ENCODE measurements at regions not wholly inside any gene's neighbourhood (a gene's known extent, or its start where the extent isn't known, plus 50 kb on each side); places are given as distances from the start of the nearest gene placed in this dataset.
"Not testable (repeated sequence)": the region's sequence is repeated elsewhere in the genome, so short reads cannot be mapped to it uniquely, and the experiment has no call there.

GRCh38 chr5:114952876-114953275 lies 216.8 kb downstream of the TRIM36 start:
- no peak for DNase-seq (ENCODE audit: low spot score)

DNA sequence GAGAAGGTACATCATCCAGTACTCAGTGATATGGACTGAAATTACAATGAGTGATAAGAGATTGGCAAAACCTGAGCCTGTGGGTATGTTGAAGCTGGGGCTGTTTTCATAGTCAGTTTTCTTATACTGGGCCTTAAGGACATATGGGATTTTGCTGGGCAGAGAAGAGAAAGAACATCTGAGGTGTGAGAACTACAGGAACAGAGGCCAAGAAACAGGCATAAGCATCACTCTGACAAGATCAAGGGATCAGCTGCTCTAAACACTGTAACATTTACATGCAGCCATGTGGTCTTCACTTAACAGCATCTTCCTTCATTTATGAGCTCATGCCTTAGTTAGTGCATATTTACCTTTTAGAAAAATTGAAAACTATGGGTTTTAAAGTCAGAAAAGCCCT lies 220.0 kb downstream of the TRIM36 start:
- DNase-seq (ENCODE audit: low spot score), result no peak

- DNase-seq (ENCODE audit: low spot score), result no peak
Measured at GRCh38 chr5:114948986-114949621, 220.6 kb downstream of the TRIM36 start.

DNA sequence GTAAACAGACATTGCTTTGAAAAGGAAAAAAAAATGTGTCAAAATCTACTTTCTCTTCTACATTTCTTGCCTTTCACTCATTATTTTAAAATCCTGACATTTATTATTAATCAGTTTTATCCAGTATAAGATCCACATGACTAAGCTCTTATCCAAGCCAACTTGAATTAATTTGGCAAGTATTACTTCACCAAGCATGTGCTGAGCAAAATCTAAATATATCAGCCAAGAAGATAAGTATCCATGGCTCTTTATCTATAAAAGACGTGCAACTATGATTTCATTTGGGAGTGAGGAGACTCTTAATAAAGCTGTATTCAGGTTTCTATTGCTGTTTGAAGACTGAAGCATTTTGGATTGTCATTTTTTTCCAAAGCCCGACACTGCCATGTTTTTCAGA lies 221.3 kb downstream of the TRIM36 start:
- no peak for DNase-seq (ENCODE audit: low spot score)

GRCh38 chr5:114940709-114941108 lies 229.0 kb downstream of the TRIM36 start:
- no peak for DNase-seq (ENCODE audit: low spot score)

DNA sequence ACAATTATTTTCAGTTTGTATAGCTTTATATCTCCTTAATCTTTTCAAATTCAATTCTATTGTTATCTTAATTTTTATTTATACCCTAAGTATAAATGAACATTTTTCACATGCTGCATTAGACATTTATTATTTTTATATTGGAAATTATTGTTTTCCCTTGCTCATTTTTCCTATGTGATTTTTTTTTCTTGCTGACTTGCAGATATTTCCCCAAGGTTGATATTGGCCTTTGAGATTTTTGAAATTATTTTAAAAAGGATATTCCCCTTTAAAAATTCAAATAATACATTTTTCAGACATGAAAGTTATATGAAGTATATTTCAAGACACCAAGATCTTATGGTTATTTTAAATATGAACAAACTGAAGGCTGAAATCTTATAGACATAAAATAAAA lies 234.2 kb downstream of the TRIM36 start:
- no peak for DNase-seq (ENCODE audit: low spot score)

DNA sequence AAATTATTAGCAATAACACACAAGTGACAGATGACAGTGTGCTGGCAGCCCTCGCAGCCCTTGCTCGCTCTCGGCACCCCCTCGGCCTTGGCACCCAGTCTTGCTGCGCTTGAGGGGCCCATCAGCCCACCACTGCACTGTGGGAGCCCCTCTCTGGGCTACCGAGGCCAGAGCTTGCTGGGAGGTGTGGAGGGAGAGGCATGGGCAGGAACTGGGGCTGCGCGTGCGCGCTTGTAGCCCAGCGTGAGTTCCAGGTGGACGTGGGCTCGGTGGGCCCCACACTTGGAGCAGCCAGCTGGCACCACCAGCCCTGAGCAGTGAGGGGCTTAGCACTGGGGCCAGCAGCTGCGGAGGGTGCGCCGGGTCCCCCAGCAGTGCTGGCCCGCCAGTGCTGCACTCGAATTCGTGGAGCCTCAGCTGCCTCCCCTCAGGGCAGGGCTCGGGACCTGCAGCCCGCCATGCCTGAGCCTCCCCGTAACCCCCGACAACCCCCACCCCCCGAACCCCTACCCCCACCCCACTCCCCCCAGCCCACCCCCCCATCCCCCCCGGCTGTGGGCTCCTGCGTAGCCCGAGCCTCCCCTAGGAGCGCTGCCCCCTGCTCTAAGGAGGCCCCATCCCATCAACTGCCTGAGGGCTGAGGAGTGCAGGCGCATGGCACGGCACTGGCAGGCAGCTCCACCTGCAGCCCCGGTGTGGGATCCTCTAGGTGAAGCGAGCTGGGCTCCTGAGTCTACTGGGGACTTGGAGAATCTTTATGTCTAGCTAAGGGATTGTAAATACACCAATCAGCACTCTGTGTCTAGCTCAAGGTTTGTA lies 240.9 kb downstream of the TRIM36 start:
- no peak for DNase-seq (ENCODE audit: low spot score)

GRCh38 chr5:114924769-114925168 lies 244.9 kb downstream of the TRIM36 start:
- DNase-seq (ENCODE audit: low spot score), result no peak

DNA sequence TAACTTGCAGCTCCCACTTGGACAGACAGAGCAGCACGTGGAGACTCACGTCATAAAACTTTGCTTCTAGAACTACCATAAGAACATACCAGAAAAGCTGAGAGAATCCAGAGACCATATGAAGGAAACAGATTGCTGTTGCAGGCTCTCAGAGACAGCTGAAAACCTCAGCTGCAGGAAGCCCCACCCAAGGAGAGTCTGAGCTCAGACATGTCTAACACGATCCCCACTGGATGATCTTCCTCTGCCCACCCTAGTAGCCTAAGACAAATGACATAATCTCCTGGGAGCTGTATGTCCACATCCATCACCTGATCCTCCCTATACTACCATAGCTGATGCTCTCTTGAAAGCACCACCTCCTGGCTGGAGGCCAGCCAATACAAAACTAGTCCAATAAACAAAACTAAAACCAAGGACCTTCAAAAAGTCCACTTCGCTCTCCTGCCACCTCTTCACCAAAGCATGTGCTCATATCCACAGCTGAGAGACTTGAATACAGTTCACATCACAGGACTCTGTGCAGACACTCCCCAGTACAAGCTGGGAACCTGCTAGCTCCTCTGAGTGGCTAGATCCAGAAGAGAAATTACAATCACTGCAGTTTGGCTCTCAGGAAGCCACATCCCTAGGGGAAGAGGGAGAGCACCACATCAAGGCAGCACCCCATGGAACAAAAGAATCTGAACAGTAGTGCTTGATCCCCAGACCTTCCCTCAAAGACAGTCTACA lies 257.4 kb downstream of the TRIM36 start:
- DNase-seq (ENCODE audit: low spot score), result no peak

DNA sequence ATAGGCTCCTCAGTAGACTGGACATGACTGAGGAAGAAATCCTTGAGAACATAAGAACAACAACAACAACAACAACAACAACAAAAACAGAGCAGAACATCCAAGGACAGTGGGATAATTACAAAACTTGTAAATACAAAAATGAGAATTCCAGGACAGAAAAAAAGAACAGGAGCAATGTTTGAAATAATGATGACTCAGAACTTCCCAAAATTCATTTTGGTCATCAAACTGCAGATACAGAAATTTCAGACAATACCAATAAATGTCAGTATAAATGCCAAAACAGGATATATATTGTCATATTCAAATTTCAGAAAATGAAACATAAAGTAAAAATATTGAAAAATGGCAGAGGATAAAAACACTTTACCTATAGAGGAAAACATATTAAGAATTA lies 259.0 kb downstream of the TRIM36 start:
- no peak for DNase-seq (ENCODE audit: low spot score)

- DNase-seq (ENCODE audit: low spot score), result no peak
Measured at GRCh38 chr5:114909424-114909823, 260.3 kb downstream of the TRIM36 start.

DNA sequence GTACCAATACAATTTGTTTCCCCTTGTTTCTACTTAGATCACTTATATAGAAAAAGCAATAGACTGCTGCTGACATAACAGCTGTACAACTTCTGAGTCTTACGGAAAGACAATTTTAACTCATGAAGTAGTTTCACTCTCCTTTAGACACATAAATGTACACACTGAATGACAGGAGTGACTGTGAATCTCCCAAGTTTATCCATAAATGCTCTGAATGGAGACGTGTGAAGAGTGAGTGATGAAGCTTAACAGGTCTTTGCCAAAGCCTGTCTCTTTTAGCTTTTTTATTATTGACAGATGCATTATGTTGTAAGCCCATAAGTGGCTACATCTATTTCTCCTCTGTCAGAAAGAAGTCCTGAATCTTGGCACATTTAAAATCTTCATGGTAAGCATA lies 265.9 kb downstream of the TRIM36 start:
- no peak for DNase-seq (ENCODE audit: low spot score)

DNA sequence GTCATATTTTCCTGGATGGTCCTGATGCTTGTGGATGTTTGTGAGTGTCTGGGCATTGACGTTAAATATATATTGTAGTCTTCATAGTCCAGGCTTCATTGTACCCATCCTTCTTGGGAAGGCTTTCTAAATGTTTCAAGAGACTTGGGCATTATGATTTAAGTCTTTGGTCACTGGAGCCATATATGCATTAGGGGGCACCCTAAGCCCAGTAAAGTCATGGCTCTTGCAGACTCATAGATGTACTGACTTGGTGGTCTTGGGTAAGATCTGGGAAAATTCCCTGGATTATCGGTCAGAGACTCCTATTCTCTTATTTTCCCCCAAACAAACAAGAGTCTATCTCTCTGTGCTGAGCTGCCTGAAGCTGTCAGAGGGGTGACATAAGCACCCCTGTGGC lies 271.1 kb downstream of the TRIM36 start:
- DNase-seq (ENCODE audit: low spot score), result no peak

DNA sequence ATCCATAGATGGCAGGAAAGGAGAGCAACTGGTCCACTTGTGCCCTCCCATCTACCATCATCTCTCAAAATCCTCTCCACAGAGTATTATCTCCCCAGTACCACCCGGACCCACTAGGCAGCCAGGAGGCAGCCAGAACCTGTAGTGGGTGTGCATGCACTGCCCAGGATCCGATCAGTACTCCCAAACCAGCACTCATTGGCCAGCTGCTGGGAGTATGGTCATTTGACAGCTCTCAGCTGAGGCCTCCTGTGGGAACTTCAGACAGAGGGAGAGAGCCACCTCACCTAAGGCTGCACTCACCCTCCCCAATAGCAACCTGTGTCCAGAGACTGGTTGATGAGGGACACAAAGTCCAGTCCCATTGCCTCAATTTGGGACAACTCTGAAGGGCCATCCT lies 286.0 kb downstream of the TRIM36 start:
- DNase-seq (ENCODE audit: low spot score), result no peak

GRCh38 chr5:114859438-114859735 lies 310.3 kb downstream of the TRIM36 start:
- DNase-seq (ENCODE audit: low spot score), result no peak

DNA sequence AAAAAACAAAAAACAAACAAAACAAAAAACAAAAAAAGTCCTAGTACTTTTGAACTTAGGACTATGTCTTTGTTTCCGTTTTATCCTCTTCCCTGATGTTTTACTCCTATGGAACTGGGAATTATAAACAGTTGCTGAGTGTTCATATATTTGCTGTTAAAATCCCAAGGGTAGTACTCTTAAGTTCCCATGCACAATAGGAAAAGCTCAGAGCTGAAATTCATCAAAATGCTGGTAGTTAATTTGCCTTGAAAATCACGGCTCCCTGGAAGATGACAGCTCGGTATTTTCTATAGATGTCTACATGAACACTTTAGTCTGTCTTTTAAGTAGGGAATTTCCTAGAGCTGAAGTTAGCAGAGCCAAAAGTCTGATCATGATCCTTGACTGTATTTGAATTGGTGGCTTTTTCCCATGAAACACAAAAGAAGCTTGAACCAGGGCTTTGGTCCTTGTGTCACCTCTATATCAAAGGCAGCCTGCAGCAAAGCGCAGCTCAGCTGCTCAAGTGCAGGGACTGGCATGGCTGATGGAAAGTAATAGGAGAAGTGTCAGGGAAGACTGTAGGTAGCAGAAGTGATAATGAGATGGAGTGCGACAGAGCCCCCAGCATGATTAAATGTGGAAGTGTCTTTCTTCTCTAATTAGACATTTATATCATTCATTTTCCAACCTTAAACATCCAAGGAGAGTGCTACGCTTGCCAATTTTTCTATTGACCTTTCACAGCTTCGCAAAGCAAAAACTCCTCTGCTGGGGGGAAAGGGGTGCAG lies 310.9 kb downstream of the TRIM36 start:
- no peak for DNase-seq (ENCODE audit: low spot score)

DNA sequence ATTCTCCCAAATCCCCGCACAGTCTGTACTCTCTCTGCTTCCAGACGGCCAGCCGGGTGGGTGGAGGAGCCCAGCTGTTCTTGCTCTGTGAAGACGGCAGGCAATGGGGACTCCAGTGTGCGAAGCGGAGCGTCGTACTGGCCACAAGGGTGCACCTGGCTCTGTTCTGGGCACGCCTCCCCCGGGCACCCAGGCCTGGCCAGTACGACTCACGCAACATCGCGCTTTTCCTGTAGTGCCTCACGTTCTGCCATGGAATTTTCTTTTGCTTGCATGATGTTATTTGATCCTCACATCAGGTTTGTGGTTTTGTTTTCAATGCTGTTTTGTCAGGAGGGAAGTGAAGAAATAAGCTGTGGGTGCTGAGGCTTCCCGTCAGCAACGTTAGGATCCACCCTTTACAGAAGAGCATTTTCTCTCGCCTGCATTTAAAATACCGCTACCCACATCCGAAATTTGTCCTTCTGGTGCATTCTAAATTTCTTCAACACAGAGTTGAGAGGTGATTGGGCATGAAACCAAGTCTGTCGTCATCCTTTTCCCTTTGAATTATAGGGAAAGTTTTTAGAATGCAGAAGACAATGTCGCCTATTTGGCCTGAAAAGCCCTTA lies 311.7 kb downstream of the TRIM36 start:
- no peak for DNase-seq (ENCODE audit: low spot score)

- not testable (repeated sequence) for DNase-seq (ENCODE audit: low spot score)
Measured at GRCh38 chr5:114844711-114845110, 325.0 kb downstream of the TRIM36 start.

GRCh38 chr5:114839360-114839759 lies 330.3 kb downstream of the TRIM36 start:
- no peak for DNase-seq (ENCODE audit: low spot score)

GRCh38 chr5:114838937-114839336 lies 330.8 kb downstream of the TRIM36 start:
- DNase-seq (ENCODE audit: low spot score), result no peak

DNA sequence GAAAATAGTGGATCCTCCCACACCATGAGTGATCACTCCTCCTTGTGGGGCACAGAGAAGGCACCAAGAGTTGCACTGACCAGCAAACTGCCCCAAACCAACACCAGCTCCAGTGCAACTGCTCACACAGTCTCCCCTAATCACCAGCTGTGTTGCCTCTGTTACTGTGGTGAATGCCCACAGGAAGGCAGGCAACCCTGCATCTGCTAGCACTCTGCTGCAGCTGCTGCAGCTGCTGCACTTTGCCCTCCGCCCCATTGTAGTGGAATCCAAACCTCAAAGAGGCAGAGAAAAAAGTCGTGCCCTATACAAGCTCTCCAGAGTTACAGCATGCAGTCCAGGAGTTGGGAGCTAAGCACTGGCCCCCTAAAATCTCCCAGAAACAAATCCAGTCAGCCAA lies 339.6 kb downstream of the TRIM36 start:
- no peak for DNase-seq (ENCODE audit: low spot score)

- DNase-seq (ENCODE audit: low spot score), result no peak
Measured at GRCh38 chr5:114822863-114823262, 346.8 kb downstream of the TRIM36 start.

Data from cerebellar cortex (tissue), 1 donor.